ENCODE measurements at regions not wholly inside any gene's neighbourhood (a gene's known extent, or its start where the extent isn't known, plus 50 kb on each side); places are given as distances from the start of the nearest gene placed in this dataset.

DNA sequence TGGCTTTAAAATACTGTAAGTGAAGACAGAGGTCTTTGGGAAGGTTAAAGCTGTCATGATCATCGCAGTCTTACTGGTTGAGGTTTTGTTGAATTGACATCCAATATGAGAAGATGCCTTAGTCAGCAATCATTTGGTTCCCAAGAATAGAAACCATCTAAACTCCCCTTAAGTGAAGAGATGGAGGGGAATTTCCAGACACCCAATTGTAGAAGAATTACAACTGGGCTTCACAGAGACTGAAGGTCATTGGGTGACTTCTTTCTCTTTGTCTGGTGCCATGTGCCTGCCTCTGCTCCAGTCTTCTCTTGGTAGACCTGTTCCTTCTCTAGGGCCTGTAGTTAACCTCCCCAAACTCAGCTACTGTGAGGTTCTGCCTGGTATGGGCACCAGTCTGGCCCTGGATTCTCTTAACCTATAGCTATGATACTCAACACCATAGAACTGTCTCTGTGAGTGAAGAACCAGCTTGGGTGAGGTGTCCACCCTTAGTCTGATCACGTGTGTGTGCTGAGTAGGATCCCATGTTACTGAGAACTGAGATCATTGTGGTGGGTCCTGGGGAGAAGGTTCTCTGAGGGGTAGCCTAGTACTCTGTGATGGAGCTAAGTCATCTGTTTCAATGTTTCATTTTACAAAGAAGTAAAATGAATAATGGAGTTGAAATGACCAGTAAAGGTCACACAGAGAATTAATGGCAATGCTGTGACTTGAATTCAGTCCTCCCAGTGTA is 182.5 kb downstream of the CSNK2A3 start:
- TF ChIP-seq, protein P1, sequence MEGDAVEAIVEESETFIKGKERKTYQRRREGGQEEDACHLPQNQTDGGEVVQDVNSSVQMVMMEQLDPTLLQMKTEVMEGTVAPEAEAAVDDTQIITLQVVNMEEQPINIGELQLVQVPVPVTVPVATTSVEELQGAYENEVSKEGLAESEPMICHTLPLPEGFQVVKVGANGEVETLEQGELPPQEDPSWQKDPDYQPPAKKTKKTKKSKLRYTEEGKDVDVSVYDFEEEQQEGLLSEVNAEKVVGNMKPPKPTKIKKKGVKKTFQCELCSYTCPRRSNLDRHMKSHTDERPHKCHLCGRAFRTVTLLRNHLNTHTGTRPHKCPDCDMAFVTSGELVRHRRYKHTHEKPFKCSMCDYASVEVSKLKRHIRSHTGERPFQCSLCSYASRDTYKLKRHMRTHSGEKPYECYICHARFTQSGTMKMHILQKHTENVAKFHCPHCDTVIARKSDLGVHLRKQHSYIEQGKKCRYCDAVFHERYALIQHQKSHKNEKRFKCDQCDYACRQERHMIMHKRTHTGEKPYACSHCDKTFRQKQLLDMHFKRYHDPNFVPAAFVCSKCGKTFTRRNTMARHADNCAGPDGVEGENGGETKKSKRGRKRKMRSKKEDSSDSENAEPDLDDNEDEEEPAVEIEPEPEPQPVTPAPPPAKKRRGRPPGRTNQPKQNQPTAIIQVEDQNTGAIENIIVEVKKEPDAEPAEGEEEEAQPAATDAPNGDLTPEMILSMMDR (IDR thresholded peaks at IDR 0.05), result no peak
- no peak for TF ChIP-seq EZH2phosphoT487 (IDR thresholded peaks at IDR 0.05)
- TF ChIP-seq EZH2 (IDR thresholded peaks at IDR 0.05), result no peak
